ENCODE measurements at regions not wholly inside any gene's neighbourhood (a gene's known extent, or its start where the extent isn't known, plus 50 kb on each side); places are given as distances from the start of the nearest gene placed in this dataset.

- no peak overlapping the region for H3K4me3 ChIP-seq (ENCODE audit: low read length)
- no peak for TF ChIP-seq CTCF (conservative IDR thresholded peaks at IDR 0.05; ENCODE audit: low read depth, low read length)
- no peak for DNase-seq (ENCODE audit: low read depth)
Observed at GRCh38 chr11:93958991-93959390, 62.2 kb upstream of the HEPHL1 start.

- H3K4me3 ChIP-seq (ENCODE audit: low read length): no peak overlapping the region
- no peak for TF ChIP-seq CTCF (conservative IDR thresholded peaks at IDR 0.05; ENCODE audit: low read depth, low read length)
- DNase-seq (ENCODE audit: low read depth): no peak
Observed at GRCh38 chr11:93959663-93960062, 61.5 kb upstream of the HEPHL1 start.

- no peak for TF ChIP-seq CTCF (conservative IDR thresholded peaks at IDR 0.05; ENCODE audit: low read depth, low read length)
- H3K4me3 ChIP-seq (ENCODE audit: low read length): no peak overlapping the region
- DNase-seq (ENCODE audit: low read depth): no peak
Observed at GRCh38 chr11:93963072-93963471, 58.1 kb upstream of the HEPHL1 start.

GRCh38 chr11:93967258-93967657 is 53.9 kb upstream of the HEPHL1 start:
- H3K4me3 ChIP-seq (ENCODE audit: low read length): no peak overlapping the region
- no peak for DNase-seq (ENCODE audit: low read depth)
- no peak for TF ChIP-seq CTCF (conservative IDR thresholded peaks at IDR 0.05; ENCODE audit: low read depth, low read length)

- TF ChIP-seq CTCF (conservative IDR thresholded peaks at IDR 0.05; ENCODE audit: low read depth, low read length): no peak
- no peak for DNase-seq (ENCODE audit: low read depth)
- H3K4me3 ChIP-seq (ENCODE audit: low read length): no peak overlapping the region
Observed at GRCh38 chr11:93967944-93968343, 53.2 kb upstream of the HEPHL1 start.

GRCh38 chr11:93969925-93970922 is 50.9 kb upstream of the HEPHL1 start:
- no peak for DNase-seq (ENCODE audit: low read depth)
- no peak overlapping the region for H3K4me3 ChIP-seq (ENCODE audit: low read length)
- no peak for TF ChIP-seq CTCF (conservative IDR thresholded peaks at IDR 0.05; ENCODE audit: low read depth, low read length)
